ENCODE measurements at regions not wholly inside any gene's neighbourhood (a gene's known extent, or its start where the extent isn't known, plus 50 kb on each side); places are given as distances from the start of the nearest gene placed in this dataset.
"Not testable (repeated sequence)": the region's sequence is repeated elsewhere in the genome, so short reads cannot be mapped to it uniquely, and the experiment has no call there.

GRCh38 chr3:125694761-125695294 lies 99.5 kb upstream of the OSBPL11 start:
- no peak overlapping the region for H3K27ac ChIP-seq (ENCODE audit: low read depth, low read length)
- H3K27me3 ChIP-seq (ENCODE audit: control insufficient read depth in 5 of 5, insufficient read depth in 4 of 5, low read length in 5 of 5): no peaks in the 10 kb centered on the region
- H3K36me3 ChIP-seq (ENCODE audit: control insufficient read depth in 5 of 5, insufficient read depth in 5 of 5, low read length in 5 of 5): no peaks in the 10 kb centered on the region
- no peaks in the 10 kb centered on the region for H3K9me3 ChIP-seq (ENCODE audit: control insufficient read depth in 5 of 5, low read length in 5 of 5)
- no peaks in the 10 kb centered on the region for H3K4me1 ChIP-seq (ENCODE audit: control insufficient read depth in 5 of 5, insufficient read depth in 5 of 5, low read length in 5 of 5)
- H3K4me3 ChIP-seq (ENCODE audit: low read depth in 1 of 5, low read length in 5 of 5): no peak overlapping the region
- no peak overlapping the region for H3K9ac ChIP-seq (ENCODE audit: low read length in 5 of 5)

DNA sequence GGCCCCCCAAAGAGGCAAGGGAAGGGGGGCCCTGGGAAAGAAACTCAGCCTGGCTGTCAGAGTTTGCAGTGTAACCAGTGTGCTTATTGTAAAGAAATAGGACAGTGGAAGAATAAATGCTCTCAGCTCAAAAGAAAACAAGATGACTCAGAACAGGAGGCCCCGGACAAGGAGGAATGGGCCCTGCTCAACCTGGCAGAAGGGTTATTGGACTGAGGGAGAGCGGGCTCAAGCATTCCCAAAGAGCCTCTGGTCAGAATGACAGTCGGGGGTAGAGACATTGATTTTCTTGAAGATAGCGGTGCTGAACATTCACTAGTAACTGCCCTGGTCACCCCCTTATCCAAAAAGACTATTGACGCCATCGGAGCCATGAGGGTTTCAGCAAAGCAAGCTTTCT lies 100.4 kb upstream of the OSBPL11 start:
- Histone ChIP-seq H3K4me1 (ENCODE audit: control insufficient read depth in 5 of 5, insufficient read depth in 5 of 5, low read length in 5 of 5) (no peaks in the 10 kb centered on the region), H3K9me3 (ENCODE audit: control insufficient read depth in 5 of 5, low read length in 5 of 5) (no peaks in the 10 kb centered on the region), H3K27ac (ENCODE audit: low read depth, low read length) (no peak overlapping the region), H3K27me3 (ENCODE audit: control insufficient read depth in 5 of 5, insufficient read depth in 4 of 5, low read length in 5 of 5) (no peaks in the 10 kb centered on the region), H3K4me3 (ENCODE audit: low read depth in 1 of 5, low read length in 5 of 5) (no peak overlapping the region), H3K9ac (ENCODE audit: low read length in 5 of 5) (no peak overlapping the region), H3K36me3 (ENCODE audit: control insufficient read depth in 5 of 5, insufficient read depth in 5 of 5, low read length in 5 of 5) (no peaks in the 10 kb centered on the region)

DNA sequence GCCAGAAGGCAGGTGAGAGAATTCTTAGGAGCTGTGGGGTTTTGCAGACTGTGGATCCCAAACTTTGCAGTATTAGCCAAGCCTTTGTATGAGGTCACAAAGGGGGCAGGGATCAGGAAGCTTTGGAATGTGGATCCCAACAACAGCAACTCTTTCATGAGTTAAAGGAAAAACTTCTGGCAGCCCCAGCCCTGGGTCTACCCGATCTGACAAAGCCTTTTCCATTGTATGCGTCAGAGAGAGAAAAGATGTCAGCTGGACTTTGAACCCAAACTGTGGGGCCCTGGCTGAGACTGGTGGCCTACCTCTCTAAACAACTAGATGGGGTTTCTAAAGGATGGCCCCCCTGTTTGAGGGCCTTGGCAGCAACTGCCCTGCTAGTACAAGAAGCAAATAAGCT lies 101.8 kb upstream of the OSBPL11 start:
- not testable (repeated sequence) for H3K27me3 ChIP-seq (ENCODE audit: control insufficient read depth in 5 of 5, insufficient read depth in 4 of 5, low read length in 5 of 5); H3K9ac ChIP-seq (ENCODE audit: low read length in 5 of 5); H3K27ac ChIP-seq (ENCODE audit: low read depth, low read length); H3K4me3 ChIP-seq (ENCODE audit: low read depth in 1 of 5, low read length in 5 of 5); H3K4me1 ChIP-seq (ENCODE audit: control insufficient read depth in 5 of 5, insufficient read depth in 5 of 5, low read length in 5 of 5); H3K36me3 ChIP-seq (ENCODE audit: control insufficient read depth in 5 of 5, insufficient read depth in 5 of 5, low read length in 5 of 5); H3K9me3 ChIP-seq (ENCODE audit: control insufficient read depth in 5 of 5, low read length in 5 of 5)

DNA sequence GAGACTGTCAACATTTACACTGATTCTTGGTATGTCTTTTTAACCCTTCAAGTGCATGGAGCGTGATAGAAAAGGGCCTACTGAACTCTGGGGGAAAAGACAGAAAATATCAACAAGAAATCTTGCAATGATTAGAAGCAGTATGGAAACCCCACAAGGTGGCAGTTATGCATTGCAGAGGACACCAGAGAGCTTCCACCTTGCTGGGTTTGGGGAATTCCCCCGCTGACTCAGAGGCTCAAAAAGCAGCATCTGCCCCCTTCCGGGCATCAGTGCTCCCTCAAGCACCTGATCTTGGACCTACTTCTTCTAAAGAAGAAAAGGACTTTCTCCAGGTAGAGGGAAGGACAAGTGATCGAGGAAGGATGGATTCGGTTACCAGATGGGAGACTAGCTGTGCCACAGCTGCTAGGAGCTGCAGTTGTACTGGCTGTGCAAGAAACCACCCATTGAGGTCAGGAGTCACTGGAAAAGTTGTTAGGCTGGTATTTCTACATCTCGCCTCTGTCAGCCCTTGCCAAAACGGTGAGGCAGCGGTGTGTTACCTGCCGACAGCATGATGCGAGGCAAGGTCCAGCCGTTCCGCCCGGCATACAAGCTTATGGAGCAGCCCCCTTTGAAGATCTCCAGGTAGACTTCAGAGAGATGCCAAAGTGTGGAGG lies 102.8 kb upstream of the OSBPL11 start:
- H3K36me3 ChIP-seq (ENCODE audit: control insufficient read depth in 5 of 5, insufficient read depth in 5 of 5, low read length in 5 of 5); H3K27me3 ChIP-seq (ENCODE audit: control insufficient read depth in 5 of 5, insufficient read depth in 4 of 5, low read length in 5 of 5); H3K4me3 ChIP-seq (ENCODE audit: low read depth in 1 of 5, low read length in 5 of 5); H3K27ac ChIP-seq (ENCODE audit: low read depth, low read length); H3K9ac ChIP-seq (ENCODE audit: low read length in 5 of 5); H3K9me3 ChIP-seq (ENCODE audit: control insufficient read depth in 5 of 5, low read length in 5 of 5); H3K4me1 ChIP-seq (ENCODE audit: control insufficient read depth in 5 of 5, insufficient read depth in 5 of 5, low read length in 5 of 5): not testable (repeated sequence)

- no peak overlapping the region for H3K27ac ChIP-seq (ENCODE audit: low read depth, low read length)
- H3K4me1 ChIP-seq (ENCODE audit: control insufficient read depth in 5 of 5, insufficient read depth in 5 of 5, low read length in 5 of 5): no peaks in the 10 kb centered on the region
- H3K4me3 ChIP-seq (ENCODE audit: low read depth in 1 of 5, low read length in 5 of 5): no peak overlapping the region
- H3K27me3 ChIP-seq (ENCODE audit: control insufficient read depth in 5 of 5, insufficient read depth in 4 of 5, low read length in 5 of 5): no peaks in the 10 kb centered on the region
- H3K9ac ChIP-seq (ENCODE audit: low read length in 5 of 5): no peak overlapping the region
- H3K36me3 ChIP-seq (ENCODE audit: control insufficient read depth in 5 of 5, insufficient read depth in 5 of 5, low read length in 5 of 5): no peaks in the 10 kb centered on the region
- no peaks in the 10 kb centered on the region for H3K9me3 ChIP-seq (ENCODE audit: control insufficient read depth in 5 of 5, low read length in 5 of 5)
Measured at GRCh38 chr3:125715651-125716050, 120.4 kb upstream of the OSBPL11 start.

DNA sequence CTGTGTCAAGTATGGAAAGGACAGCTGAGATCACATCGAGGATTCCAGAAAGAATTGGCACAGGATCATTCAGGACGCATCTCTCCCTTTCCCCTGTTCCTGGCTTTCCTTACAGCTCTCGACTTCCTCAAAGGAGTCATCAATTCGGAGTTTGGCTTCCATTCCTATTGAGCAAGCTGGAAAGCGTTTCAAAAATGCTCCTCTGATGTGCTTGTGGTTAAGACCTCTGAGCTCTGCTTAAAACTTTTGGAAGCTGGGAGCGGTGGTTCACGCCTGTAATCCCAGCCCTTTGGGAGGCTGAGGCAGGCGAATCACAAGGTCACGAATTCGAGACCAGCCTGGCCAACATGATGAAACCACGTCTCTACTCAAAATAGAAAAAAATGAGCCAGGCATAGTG lies 136.9 kb upstream of the OSBPL11 start:
- H3K9me3 ChIP-seq (ENCODE audit: control insufficient read depth in 5 of 5, low read length in 5 of 5); H3K9ac ChIP-seq (ENCODE audit: low read length in 5 of 5); H3K27ac ChIP-seq (ENCODE audit: low read depth, low read length); H3K4me3 ChIP-seq (ENCODE audit: low read depth in 1 of 5, low read length in 5 of 5); H3K4me1 ChIP-seq (ENCODE audit: control insufficient read depth in 5 of 5, insufficient read depth in 5 of 5, low read length in 5 of 5); H3K36me3 ChIP-seq (ENCODE audit: control insufficient read depth in 5 of 5, insufficient read depth in 5 of 5, low read length in 5 of 5); H3K27me3 ChIP-seq (ENCODE audit: control insufficient read depth in 5 of 5, insufficient read depth in 4 of 5, low read length in 5 of 5): not testable (repeated sequence)

- not testable (repeated sequence) for H3K4me3 ChIP-seq (ENCODE audit: low read depth in 1 of 5, low read length in 5 of 5); H3K9ac ChIP-seq (ENCODE audit: low read length in 5 of 5); H3K27ac ChIP-seq (ENCODE audit: low read depth, low read length); H3K27me3 ChIP-seq (ENCODE audit: control insufficient read depth in 5 of 5, insufficient read depth in 4 of 5, low read length in 5 of 5); H3K4me1 ChIP-seq (ENCODE audit: control insufficient read depth in 5 of 5, insufficient read depth in 5 of 5, low read length in 5 of 5); H3K9me3 ChIP-seq (ENCODE audit: control insufficient read depth in 5 of 5, low read length in 5 of 5); H3K36me3 ChIP-seq (ENCODE audit: control insufficient read depth in 5 of 5, insufficient read depth in 5 of 5, low read length in 5 of 5)
Measured at GRCh38 chr3:125741991-125742718, 146.9 kb upstream of the OSBPL11 start.

DNA sequence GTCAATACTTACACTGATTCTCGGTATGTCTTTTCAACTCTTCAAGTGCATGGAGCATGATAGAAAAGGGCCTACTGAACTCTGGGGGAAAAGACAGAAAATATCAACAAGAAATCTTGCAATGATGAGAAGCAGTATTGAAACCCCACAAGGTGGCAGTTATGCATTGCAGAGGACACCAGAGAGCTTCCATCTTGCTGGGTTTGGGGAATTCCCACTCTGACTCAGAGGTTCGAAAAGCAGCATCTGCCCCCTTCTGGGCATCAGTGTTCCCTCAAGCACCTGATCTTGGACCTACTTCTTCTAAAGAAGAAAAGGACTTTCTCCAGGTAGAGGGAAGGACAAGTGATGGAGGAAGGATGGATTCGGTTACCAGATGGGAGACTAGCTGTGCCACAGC lies 147.5 kb upstream of the OSBPL11 start:
- H3K36me3 ChIP-seq (ENCODE audit: control insufficient read depth in 5 of 5, insufficient read depth in 5 of 5, low read length in 5 of 5); H3K9ac ChIP-seq (ENCODE audit: low read length in 5 of 5); H3K27ac ChIP-seq (ENCODE audit: low read depth, low read length): not testable (repeated sequence)

DNA sequence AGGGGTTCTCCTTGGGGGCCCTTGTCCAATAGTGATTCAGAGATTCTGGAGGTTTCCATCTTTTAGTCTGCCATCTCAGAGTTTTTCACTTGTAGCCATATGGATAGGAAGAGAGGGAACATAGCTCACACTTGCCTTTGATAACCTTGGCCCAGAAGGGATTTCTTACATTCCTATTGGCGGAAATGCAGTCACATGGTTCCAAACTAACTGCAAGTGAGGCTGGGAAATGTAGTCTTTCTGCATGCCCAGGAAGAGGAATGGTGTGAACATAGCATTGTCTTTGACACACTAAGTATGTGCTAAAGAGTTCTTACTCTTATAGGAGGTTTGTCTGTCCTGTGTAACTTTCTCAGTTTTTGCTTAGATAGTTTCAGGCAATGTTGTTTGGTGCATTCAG lies 161.8 kb upstream of the OSBPL11 start:
- not testable (repeated sequence) for H3K4me1 ChIP-seq (ENCODE audit: control insufficient read depth in 5 of 5, insufficient read depth in 5 of 5, low read length in 5 of 5); H3K27ac ChIP-seq (ENCODE audit: low read depth, low read length); H3K36me3 ChIP-seq (ENCODE audit: control insufficient read depth in 5 of 5, insufficient read depth in 5 of 5, low read length in 5 of 5); H3K9me3 ChIP-seq (ENCODE audit: control insufficient read depth in 5 of 5, low read length in 5 of 5); H3K4me3 ChIP-seq (ENCODE audit: low read depth in 1 of 5, low read length in 5 of 5); H3K27me3 ChIP-seq (ENCODE audit: control insufficient read depth in 5 of 5, insufficient read depth in 4 of 5, low read length in 5 of 5); H3K9ac ChIP-seq (ENCODE audit: low read length in 5 of 5)

More for the DNA sequence above, 147.5 kb upstream of the OSBPL11 start:
- H3K4me1 ChIP-seq (ENCODE audit: control insufficient read depth in 5 of 5, insufficient read depth in 5 of 5, low read length in 5 of 5); H3K27me3 ChIP-seq (ENCODE audit: control insufficient read depth in 5 of 5, insufficient read depth in 4 of 5, low read length in 5 of 5); H3K9me3 ChIP-seq (ENCODE audit: control insufficient read depth in 5 of 5, low read length in 5 of 5); H3K4me3 ChIP-seq (ENCODE audit: low read depth in 1 of 5, low read length in 5 of 5): not testable (repeated sequence)

GRCh38 chr3:125758641-125759130 lies 163.4 kb upstream of the OSBPL11 start:
- not testable (repeated sequence) for H3K4me3 ChIP-seq (ENCODE audit: low read depth in 1 of 5, low read length in 5 of 5); H3K9me3 ChIP-seq (ENCODE audit: control insufficient read depth in 5 of 5, low read length in 5 of 5); H3K27ac ChIP-seq (ENCODE audit: low read depth, low read length); H3K9ac ChIP-seq (ENCODE audit: low read length in 5 of 5); H3K36me3 ChIP-seq (ENCODE audit: control insufficient read depth in 5 of 5, insufficient read depth in 5 of 5, low read length in 5 of 5); H3K27me3 ChIP-seq (ENCODE audit: control insufficient read depth in 5 of 5, insufficient read depth in 4 of 5, low read length in 5 of 5); H3K4me1 ChIP-seq (ENCODE audit: control insufficient read depth in 5 of 5, insufficient read depth in 5 of 5, low read length in 5 of 5)
